SK-N-MC (cell line): ENCODE measurements at regions not wholly inside any gene's neighbourhood (a gene's known extent, or its start where the extent isn't known, plus 50 kb on each side); places are given as distances from the start of the nearest gene placed in this dataset.

ENCODE experiments used
- EZH2 ChIP-seq: fragments of 200-600 bp; sonication (generic); IDR thresholded peaks from one replicate; pipeline ENCODE4 v1.6.1; 2017; ENCODE audit warnings: antibody characterized with exemption
- POLR2AphosphoS5 ChIP-seq: IDR thresholded peaks from 2 replicates; pipeline ENCODE4 v1.6.1; 2012; ENCODE audit warnings: mild to moderate bottlenecking, low read depth, low read length, borderline replicate concordance

DNA sequence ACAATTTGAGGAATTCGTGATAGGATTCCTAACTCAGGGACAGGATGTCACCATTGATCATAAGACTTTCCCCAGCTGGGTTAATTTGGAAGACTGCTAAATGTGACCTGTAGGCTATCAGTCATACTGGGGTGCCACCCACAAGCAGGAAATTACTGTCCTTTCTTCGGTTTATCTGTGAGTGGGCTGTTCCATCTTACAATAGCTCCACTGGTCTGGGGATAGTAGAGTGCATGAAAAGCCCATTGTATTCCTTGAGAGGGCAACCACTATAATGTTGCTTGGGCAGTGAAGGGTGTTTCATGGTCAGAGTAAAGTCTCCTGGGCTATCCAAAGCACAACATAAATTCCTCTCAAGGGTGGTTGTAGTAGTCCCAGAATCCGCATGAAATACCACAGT, 1523.0 kb upstream of the B3GALT2 start:
- TF ChIP-seq EZH2 (no peak), POLR2AphosphoS5 (no peak)
